NOMO-1 (cell line): ENCODE measurements at regions not wholly inside any gene's neighbourhood (a gene's known extent, or its start where the extent isn't known, plus 50 kb on each side); places are given as distances from the start of the nearest gene placed in this dataset.

ENCODE experiments used
- DNase-seq, 2 experiments: peaks; one replicate each; lab custom pipeline; 2025; ENCODE audit not compliant: unreplicated experiment in 2 of 2; lab: John Stamatoyannopoulos, UW

- DNase-seq = no peak
These were observed 961.2 kb downstream of the PCDH17 start for GRCh38 chr13:58592786-58593185.

GRCh38 chr13:58594747-58595600, 963.4 kb downstream of the PCDH17 start:
- no peak for DNase-seq

GRCh38 chr13:58597552-58597951, 966.0 kb downstream of the PCDH17 start:
- DNase-seq = no peak

DNA sequence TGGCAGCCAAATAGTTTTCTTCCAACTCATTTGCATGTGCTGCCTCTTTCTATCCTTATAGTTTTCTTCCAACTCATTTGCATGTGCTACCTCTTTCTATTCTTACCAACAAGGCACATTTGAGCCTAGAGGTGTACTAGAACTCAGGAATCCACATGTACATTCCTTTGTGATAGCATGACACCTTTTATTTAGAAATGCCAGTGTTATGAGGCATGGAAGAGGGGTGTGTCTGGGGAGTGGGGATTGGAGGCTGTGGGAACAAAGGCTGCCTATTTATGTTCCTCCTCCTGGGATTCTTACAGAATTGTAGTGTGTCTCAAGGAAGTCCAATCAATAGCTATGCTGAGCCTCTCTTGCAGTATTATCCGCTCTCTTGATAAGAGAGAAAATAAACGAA, 966.7 kb downstream of the PCDH17 start:
- DNase-seq = no peak

GRCh38 chr13:58611117-58611516, 979.6 kb downstream of the PCDH17 start:
- DNase-seq = no peak

DNA sequence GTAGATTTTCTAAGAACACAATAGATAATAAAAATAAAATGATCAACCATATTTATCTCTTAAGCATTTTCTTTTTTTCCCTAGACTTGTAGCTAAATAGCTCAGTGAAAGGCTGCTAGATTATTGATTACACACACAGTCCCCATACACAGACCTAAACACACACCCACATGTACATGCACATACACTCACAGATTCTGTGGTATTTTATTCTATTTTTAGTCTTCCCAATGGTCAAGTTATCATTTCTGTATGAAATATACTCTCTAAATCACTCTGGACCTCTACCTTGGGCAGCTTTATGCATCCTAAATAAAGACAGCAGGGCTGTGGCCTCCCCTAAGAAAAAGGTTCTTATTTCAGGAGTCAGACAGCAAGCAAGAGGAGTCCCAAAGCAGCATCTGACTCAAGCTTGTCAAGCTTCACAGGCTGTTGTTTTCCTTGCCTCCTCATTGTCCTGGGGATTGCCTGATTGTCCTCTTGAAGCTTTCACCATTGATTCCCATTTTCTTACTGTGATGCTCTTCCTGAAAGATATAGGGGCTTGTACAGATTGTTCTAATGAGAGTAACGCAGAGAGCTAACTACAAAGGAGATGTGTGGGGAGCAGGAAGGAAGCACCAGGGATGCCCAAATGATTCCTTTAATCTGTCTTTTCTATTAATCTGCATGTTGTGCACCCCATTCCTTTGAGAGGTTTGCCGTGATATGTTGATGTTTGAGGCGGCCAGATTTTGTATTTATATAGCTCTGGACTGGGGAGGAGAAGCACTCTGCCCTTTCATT, 986.5 kb downstream of the PCDH17 start:
- no peak for DNase-seq

DNA sequence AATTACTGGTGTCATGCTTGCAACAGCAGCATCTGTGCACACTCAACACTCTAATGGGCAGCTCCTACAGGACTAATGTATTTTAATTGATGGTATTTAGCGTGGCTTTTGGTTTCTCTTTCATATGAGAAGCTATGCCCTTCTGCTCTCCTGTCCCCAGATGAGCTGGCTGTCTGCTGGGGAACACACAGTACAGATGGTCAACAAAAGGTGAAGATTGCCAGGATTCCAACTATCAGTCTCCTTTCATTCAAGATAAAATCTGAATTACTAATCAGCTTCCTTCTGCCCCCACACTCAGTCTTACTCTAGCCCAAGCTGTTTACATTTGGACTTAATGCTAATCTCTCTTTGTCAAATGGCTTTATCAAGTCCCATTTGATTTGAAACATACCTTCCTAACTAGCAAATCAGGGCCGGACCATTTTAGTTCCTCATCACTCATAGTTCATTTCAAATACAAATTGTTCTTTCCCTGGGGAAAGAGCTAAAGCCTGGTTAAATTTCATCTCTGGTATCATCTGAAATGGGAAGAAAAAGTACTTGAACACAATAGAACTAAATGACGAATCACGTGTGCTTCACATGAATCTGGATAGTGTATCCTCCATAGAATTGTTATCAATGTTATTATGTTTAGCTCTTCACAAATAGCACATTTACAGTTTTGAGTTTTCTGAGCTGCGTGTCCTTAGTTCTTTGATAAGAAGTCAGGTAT, 988.0 kb downstream of the PCDH17 start:
- DNase-seq = no peak

GRCh38 chr13:58620176-58620575, 988.6 kb downstream of the PCDH17 start:
- no peak for DNase-seq

DNA sequence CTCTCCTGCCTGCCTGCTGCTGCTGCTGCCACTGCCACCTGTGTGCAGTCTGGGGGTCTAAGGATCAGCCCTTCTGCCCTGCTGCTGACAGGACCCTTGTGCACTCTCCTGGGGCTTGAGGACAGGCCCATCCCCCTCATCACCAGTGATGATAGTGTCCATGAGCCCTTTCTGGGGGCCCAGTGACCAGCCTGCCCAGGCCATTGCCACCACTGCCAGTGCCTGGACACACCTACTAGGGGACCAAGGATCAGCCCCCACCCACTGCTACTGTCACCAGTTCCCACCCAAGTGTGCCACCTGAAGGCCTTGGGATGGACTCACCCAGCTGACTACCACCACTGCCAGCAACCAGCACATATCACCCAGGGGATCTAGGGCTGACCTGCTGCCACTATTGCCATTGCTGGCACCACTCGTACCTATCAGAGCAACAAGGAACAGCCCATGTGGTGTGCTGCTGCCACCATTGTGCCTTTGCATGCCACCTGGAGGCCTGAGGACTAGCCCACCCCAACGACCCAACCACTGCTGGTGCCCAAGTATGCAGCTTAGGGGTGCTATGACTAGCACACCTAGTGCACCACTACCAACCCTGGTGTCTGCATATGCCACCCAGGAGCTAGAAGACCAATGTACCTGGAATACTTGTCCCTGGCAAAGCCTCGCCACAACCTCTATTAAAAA, 994.3 kb downstream of the PCDH17 start:
- DNase-seq = no peak

DNA sequence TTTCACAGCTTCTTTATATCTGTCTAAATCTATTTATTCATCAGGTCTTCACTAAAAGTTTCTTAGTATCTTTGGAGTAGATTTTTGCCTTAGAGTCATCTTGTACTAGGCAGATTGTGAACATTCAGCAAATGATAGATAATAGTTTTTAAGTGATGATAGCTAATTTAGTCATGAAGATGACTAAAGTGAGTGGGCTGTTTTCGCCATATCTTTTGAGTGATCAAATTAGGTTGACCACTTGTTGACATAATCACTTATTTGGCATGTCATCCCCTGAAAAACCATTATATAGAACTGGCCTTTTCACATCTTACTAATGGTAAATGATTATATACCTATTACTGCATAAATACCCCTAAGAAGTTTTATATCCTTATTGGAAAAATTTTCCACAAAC, 999.2 kb downstream of the PCDH17 start:
- DNase-seq = no peak

GRCh38 chr13:58633226-58633625, 1001.7 kb downstream of the PCDH17 start:
- DNase-seq = no peak

- peak; percentile 0 to 87 for DNase-seq
These were observed 1023.5 kb downstream of the PCDH17 start for GRCh38 chr13:58655086-58655485.

DNA sequence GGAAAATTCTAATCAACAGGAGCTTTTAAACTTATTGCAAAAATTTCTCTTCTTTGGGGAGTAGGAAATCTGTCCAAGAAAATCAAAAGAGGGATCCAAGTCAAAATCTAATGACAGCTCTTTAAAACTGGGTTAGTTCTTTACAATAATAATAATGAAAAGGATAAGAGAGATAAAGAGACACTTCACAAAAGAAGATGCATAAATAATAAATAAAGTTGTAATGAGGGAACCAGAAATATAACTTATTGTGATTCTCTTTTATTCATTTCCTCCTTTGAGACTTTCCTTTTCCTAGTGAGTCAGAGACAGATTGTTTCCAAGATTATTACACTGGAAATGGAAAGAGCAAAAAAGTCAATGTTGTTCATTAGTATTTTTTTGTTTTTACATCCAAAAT, 1029.3 kb downstream of the PCDH17 start:
- DNase-seq = no peak

DNA sequence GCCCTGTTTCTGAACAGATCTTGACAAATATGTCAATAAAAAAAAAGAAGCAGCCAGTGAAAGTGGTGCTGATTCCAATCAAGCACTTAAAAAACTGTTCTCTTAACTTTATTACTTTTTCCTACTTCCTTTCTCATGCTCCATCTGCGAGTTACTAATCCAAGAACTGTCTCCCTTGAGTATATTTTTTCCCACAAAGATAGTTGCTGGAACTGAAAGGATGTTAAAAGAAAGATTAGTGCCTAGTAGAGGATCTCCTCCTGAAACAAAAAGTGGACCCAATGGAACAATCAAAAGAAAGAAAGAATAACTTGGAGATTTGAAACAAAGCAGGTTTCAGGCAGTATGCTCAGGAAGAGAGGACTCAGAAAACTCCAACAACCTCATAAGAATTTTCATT, 1034.8 kb downstream of the PCDH17 start:
- DNase-seq = no peak

DNA sequence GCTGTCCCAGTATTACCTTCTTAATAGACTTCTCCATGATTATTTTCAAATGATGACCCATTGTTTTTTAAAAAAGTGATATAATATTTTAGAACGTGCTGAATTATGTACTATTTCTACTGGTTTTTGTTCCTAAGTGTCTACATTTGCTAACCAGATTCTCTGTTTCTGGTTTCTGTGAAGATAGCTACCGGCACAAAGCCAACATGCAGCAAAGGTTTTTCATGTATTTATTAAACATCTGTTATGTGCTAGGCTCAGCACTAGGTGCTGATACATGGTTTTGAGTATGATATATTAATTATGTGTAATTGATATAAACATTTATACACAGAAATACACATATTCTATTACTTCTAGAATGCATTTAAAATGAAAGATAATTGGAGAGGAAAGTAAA, 1035.6 kb downstream of the PCDH17 start:
- no peak for DNase-seq

DNA sequence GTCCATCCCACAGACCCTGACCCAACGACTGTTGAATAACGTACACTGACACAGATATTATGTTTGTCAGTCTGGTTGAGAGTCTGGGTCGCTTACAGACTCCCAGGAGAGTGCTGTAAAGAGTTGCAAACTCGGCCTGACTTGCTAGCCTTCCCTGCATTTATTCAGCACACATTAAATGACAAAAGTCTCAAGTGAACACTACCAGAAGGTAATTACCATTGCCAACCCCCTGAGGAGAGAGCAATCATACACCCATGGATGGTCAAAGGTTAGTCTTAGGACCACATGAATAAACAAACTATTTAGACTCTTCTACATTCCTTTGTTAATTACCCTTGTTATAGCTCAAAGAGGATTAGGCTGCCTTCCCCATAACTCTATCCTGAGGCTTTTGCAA, 1048.6 kb downstream of the PCDH17 start:
- DNase-seq = no peak

DNA sequence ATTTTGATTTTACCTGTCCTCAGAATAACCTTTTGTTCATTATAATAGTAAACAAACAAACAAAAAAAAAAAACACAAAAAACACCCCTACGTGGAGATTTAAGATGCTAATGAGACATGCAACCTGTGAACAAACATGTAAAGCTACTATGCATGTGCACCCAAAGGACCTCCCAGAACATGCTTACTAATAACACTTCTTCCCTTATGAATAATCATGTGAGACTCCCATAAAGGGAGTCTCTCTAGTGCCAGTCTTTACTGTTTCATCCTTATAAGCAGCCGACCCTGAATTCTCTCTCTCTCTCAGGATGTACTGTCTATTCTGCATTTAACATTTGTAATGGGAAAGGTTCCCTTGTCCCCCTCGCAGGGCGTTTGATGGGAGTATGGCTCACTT, 1051.1 kb downstream of the PCDH17 start:
- DNase-seq = no peak

GRCh38 chr13:58687148-58687547, 1055.6 kb downstream of the PCDH17 start:
- no peak for DNase-seq

- no peak for DNase-seq
These were observed 1067.0 kb downstream of the PCDH17 start for GRCh38 chr13:58698531-58698930.

DNA sequence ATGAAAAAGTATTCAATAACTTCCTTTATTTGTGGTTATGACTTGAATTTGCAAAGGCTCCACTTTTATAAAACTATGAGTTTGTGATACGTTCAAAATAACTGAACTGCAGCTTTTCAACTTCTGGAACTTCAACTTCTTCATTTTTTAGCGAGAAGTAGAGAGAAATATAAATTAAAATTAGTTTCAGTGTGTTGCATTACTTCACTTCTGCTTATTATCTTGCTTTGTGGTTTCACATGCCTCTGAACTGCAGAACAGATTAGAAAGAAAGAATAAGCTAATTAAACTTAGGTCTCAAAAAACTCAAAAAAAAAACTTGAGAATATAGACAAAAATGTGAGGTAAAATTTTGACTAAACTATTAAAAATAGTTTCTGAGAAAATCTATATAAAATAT, 1073.4 kb downstream of the PCDH17 start:
- DNase-seq = peak; percentile 51 to 91

DNA sequence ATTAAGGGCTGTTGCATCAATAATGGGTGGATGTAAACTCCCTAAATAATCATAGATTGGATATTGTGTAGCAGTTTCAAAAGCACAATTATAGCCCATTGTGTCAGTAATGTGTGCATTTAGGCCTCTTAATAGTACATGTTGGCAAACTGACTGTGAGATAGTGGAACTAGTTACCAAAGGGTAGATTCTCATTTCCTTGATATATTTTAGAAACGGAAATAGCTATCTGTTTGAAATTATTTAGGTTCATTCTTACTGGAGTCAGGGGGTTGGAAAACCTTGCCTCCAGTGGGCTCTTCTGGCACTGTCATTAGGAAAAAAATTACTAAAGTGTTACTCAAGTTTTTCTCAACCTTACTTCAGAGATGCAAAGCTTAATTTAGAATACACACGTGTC, 1074.9 kb downstream of the PCDH17 start:
- peak; percentile 21 to 25 for DNase-seq
